Stimulated activated CD8-positive, alpha-beta memory T cell treated with anti-CD3 and anti-CD28 coated beads, Interleukin-4, amount 100 ng/mL, for 1 hour (primary cell): ENCODE measurements at regions not wholly inside any gene's neighbourhood (a gene's known extent, or its start where the extent isn't known, plus 50 kb on each side); places are given as distances from the start of the nearest gene placed in this dataset.

Source experiments
- DNase-seq, 2 donors: peaks; one replicate each; pipeline ENCODE4 v3.0.0-alpha.2; 2020; ENCODE audit warnings: low read depth in 2 of 2, low spot score in 1 of 2

DNA sequence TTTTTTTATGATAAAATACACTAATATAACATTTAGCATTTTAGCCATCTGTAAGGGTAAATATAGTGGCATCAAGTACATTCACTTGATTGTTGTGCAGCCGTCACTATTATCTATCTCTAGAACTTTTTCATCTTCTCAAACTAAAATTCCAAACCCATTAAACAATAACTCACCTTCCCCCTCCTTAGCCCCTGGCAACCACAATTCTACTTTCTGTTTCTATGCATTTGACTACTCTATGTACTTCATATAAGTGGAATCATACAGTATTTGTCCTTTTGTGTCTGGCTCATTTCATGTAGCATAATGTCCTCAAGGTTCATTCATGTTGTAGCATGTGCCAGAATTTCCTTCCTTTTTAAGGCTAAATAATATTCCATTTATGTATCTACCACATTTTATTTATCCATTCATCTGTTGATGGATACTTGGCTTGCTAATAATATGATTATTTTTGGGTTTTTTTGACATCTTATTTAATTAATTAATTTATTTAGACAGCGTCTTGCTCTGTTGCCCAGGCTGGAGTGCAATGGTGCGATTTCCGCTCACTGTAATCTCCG, 69.6 kb upstream of the MACF1 start:
- no peak for DNase-seq

DNA sequence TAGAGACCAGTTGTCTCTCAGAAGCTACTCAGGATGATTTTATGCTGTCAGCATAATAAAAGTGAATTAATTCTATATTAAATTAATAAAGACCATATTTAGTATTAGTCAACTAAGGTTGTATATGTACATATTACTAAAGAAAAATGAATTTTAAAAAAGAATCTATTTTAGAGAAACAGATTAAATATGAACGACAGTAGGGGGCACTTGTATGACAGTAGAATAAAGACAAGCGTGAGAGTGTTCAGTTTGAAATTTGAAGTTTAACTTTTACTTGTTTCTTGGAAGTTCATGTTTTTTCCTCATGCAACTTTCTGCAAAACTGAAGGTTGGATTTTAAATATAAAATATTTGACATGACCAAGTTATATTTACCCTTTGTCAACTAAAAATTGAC, 67.9 kb upstream of the MACF1 start:
- no peak for DNase-seq

DNA sequence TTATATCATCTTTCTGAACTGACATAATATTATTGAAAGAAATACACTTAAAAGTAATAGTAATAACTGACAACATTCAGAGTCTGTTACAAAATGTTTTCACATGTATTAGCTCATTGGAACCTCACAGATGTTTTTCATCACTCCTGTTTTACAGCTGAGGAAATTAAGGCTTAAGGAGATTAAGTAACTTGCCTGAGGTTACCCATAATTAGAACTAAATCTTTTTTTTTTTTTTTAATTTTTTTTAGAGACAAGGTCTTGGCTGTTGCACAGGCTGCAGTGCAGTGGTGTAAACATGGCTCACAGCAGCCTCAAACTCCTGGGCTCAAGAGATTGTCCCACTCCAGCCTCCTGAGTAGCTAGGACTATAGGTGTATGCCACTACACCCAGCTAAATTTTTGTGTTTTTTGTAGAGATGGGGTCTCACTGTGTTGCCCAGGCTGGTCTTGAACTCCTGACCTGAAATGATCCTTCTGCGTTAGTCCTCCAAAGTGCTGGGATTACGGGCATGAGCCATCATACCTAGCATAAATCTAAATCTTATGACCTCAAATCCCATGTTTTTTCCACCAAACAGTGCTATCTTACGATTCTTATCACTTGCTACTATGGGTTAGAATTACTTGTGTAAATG, 64.7 kb upstream of the MACF1 start:
- no peak for DNase-seq

GRCh38 chr1:39141925-39142324, 62.6 kb upstream of the MACF1 start:
- no peak for DNase-seq

DNA sequence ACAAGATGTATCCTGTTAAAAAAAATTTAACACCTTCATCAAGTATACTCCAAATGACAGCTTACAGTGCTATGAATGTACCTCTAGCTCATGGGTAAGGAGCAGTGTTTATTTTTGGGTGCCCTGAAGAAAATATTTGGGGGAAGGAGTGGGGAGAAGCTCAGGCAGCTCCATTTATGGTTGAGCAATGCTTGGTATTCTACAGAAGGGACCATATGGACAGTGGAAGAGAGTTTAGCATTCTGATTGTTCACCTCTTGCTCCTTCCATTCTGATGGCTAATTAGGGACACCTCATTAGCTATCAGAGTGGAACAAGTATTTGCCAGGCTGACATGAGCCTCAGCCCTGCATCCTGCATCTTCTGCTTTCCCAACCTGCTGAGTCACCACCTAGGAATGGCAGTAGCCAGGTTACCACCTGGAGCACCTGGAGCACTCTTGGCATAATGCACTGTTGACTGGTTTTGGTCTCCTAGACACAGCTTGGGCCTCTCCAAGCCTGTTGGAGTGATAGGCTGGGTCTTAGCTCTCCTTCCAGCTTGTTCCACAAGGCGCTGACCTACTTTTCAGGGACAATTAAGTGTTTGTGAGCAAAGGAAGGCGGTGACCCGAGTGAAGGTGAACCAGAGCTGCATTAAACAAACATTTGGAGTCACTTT, 62.0 kb upstream of the MACF1 start:
- no peak for DNase-seq

DNA sequence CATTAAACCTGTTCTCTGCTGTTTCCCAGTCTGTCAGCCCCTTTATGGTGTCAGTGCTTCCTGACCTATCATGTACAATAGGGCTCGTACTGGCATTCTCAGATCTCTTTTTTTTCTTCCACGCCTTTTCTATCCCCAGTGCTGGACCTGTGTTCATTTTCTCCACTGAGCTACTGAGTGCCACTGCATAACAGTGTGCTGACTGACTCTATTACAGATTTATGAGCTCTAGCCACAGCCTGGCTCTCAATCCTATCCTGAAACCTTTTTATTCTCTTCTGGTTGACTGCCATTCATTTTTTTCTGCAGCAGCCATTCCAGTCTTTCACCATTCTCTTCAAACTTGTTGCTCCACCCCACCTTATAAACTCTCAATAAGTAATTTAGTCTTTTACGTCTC, 59.6 kb upstream of the MACF1 start:
- no peak for DNase-seq

GRCh38 chr1:39145331-39145965, 59.0 kb upstream of the MACF1 start:
- DNase-seq, result no peak

DNA sequence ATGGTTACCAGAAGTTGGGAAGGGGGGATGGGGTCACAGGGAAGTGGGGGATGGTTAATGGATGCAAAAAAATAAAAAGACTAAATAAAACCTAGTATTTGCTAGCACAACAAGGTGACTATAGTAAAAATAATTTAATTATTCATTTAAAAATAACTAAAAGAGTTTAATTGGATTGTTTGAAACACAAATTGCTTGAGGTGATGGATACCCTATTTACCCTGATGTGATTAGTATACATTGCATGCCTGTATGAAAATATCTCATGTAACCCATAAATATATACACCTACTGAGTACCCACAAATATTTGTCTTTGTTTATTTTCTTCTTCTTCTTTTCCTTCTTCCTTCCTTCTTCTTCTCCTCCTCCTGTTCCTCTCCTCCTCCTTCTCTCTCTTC, 57.8 kb upstream of the MACF1 start:
- DNase-seq, result no peak

DNA sequence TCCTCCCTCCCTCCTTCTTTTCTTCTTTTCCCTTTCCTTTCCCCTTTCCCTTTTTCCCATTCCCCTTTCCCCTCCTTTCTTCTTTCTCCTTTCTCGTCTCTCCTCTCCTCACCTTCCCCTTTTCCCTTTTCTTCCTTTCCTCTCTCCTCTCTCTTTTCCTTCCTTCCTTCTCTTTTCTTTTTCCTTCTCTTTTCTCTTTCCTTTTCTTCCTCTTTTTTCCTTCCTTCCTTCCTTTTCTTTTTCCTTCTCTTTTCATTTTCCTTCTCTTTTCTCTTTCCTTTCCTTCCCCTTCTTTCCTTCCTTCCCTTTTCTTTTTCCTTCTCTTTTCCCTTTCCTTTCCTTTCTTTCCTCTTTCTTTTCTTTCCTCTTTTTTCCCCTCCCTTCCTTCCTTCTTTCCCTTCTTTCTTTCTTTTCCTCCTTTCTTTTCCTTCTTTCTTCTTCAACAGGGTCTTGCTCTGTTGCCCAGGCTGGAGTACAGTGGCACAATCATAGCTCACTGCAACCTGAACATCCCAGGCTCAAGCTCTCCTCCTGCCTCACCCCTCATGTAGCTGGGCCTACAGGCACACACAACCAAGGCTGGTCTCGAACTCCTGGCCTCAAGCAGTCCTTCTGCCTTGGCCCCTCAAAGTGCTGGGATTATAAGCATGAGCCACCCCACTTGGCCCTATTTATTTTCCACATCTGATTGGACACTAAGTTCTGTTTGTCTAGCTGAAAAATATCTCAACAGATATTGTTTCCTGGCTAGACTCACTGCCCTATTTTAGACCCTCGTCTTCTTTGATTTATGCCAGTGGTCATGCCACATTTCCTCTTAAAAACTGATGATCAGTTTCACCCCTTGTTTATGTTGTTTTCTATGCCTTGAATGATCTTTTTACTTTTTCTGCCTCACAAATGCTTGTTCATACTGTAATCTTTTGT, 57.1 kb upstream of the MACF1 start:
- DNase-seq, result no peak

DNA sequence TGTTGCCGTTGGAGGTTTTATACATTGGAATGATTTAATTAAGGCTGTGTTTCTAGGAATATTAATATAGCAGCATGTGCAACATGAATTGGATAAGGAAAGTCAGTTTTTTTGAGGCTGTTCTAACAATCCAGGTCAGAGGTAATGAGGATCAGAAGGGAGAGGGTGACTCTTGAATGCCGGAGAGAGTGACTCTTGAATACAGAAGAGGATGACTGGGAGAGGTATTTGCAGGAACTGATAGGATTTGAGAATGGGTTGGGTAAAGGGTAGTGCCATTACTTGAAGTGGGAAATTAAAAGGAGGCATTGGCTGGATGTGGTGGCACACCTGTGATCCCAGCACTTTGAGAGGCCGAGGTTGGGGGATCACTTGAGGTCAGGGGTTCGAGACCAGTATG, 55.6 kb upstream of the MACF1 start:
- no peak for DNase-seq

- no peak for DNase-seq
Observed at GRCh38 chr1:39149509-39149908, 55.0 kb upstream of the MACF1 start.

- DNase-seq, result no peak
Observed at GRCh38 chr1:39150779-39151178, 53.7 kb upstream of the MACF1 start.

DNA sequence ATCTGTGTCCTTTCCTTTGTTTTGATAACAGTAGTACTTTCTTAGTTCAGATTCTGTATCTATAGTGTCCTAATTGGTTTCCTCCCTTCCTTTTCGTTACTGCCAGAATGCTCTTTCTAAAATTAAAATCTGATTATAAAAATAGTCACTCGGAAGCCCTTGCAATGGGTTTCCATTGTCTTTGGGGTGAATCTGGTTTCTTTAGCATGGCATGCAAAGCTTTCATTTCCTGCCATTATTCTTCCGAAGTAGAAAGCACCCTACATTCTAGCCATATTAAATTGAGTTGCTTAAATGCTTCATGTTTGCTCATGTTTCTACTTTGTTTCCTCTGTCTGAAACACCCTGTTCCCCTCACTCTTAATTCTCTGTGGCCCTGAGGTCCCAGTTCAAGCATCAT, 53.2 kb upstream of the MACF1 start:
- no peak for DNase-seq

- no peak for DNase-seq
Observed at GRCh38 chr1:39152923-39153322, 51.6 kb upstream of the MACF1 start.

GRCh38 chr1:39153684-39154083, 50.8 kb upstream of the MACF1 start:
- no peak for DNase-seq

GRCh38 chr1:39154553-39155421, 49.7 kb upstream of the MACF1 start:
- DNase-seq, result no peak
